Activated effector memory CD4-positive, alpha-beta T cell treated with Interleukin-2 at 50 U/mL for 16 hours (primary cell): ENCODE measurements at regions not wholly inside any gene's neighbourhood (a gene's known extent, or its start where the extent isn't known, plus 50 kb on each side); places are given as distances from the start of the nearest gene placed in this dataset.

Source experiments
- DNase-seq: peaks from one replicate; pipeline ENCODE4 v3.0.0-alpha.2; 2020

DNA sequence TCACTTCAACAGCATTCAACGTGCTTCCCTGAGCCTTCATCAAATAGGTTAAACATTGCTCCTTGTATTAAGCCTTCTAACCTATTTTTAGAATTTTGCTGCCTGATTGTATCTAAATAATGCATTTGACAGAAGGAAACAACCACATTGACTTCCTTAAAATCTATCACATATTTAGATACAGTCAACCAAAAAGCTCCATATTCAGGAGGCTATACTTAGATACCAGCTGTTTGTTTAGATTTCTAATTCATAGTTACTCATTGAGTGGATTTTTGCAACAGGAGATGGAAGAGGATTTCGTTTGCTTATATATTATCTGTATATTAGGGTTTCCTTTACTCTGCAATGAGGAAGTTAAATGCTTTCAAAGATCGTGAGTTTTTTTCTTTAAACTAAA lies 241.1 kb upstream of the PPP1R2C start:
- no peak for DNase-seq

GRCh38 chrX:43025806-43026315 lies 247.9 kb upstream of the PPP1R2C start:
- DNase-seq, result no peak

DNA sequence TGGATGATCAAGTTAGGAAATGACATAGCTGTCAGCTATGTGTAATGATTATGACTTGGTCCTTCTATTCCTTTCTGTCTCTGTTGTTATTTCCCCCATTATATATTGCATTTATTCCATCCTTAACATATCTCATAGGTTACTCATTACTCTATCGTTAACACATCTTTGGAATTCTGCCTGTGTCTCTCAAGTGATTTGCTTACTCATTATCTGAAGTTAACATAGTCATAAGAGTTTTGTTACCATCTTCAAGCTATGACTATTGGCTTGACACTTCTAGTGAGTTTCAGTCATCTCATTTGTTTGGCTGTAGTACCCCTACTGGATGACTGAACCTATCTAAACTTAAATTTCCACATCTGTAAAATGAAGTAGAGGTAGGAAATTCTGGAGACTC lies 286.1 kb upstream of the PPP1R2C start:
- no peak for DNase-seq

DNA sequence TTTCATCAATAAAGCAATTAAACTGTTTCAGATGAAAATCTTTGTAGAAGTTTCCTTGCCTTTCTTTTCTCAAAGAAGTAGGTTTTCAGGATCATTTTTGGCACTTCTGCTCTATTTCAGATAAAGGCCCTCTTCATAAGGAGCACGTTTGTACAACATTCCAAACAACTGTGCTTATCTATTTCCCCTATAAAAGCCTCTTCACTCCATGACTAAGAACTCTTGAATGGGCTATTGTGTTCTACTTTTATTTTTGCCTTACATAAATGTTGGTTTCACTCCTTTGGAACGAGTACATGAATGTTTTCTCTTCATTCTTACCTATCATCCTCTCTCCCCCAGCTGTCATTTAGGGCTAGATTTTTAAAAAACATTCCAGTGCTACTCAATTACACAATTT lies 288.0 kb upstream of the PPP1R2C start:
- no peak for DNase-seq

DNA sequence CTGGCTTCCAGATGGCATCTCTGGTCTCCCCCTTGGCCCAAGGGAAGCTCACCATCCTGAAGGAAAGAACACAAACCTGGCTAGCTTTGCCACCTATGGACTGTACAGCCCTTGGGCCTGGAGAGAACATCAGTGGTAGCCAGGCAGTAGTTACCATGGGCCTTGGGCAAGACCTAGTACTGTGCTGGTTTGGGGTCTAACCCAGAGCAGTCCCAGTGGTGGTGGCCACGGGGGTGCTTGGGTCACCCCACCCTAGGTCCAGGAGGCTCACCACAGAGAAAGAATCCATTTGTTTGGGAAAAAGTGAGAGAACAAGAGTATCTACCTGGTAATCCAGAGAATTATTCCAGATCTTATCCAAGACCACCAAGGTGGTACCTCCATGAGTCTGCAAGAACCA lies 290.7 kb upstream of the PPP1R2C start:
- DNase-seq, result no peak

GRCh38 chrX:43083016-43083415 lies 305.1 kb upstream of the PPP1R2C start:
- DNase-seq, result no peak

- DNase-seq, result no peak
These were observed 309.9 kb upstream of the PPP1R2C start for GRCh38 chrX:43087830-43088229.

- no peak for DNase-seq
These were observed 318.9 kb upstream of the PPP1R2C start for GRCh38 chrX:43096830-43097229.

DNA sequence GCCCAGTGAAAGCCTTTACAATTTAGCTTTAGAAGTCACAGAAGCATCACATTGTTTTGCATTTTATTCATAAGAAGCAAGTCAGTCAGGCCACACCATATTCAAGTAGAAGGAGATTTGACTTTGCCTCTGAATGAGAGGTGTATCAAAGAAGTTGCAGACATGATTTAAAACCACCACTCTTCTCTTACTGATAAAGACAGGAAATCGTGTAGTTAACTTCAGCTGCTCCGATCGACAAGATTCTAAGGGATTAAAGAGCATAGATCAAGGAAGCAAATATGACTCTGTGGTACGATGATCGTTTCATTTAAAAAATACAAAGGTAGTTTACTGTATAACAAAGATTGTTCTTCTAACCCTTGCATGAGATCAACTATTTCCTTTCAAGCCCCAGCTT lies 328.0 kb upstream of the PPP1R2C start:
- no peak for DNase-seq

- no peak for DNase-seq
These were observed 330.9 kb upstream of the PPP1R2C start for GRCh38 chrX:43108828-43109227.

DNA sequence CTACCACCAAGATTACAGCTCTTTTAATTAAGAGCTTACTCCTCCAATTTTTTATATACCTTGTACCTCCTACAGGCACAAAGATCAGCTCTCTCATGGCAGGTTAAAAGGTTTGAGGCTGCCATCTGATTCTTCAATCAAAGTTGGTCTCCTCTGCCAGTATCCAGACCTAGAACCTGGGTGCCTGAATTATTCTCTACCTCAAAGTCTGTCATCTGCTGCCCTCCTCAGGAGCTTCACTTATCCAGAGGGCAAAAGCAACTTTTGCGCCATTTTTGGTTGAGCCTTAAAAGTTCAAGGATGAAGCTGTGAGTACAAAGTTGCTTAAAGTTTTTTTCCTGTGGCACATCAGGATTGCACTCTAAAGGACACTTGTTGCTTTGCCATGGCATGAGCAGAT lies 343.7 kb upstream of the PPP1R2C start:
- DNase-seq, result no peak

- no peak for DNase-seq
These were observed 361.7 kb upstream of the PPP1R2C start for GRCh38 chrX:43139645-43140044.

- DNase-seq, result no peak
These were observed 362.6 kb upstream of the PPP1R2C start for GRCh38 chrX:43140582-43140981.

DNA sequence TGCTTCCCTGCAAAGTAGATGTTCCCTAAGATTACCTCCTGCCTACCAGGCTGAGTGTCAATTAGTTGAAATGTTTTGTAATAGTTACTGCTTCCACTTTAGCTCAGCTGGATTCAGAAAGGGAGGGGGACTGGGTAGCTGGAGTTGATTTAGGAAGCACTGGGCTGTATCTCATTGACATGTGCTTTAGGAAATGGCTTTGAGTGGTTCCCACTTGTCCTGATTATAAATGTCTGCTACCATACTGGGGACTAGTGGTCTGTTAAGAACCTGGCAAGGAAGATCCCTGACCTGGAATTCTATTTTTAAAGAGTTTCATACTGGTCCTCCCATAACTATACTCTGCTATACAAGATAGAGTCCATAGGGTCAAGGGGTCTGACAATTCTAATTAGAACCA lies 363.9 kb upstream of the PPP1R2C start:
- DNase-seq, result no peak

- no peak for DNase-seq
These were observed 370.3 kb upstream of the PPP1R2C start for GRCh38 chrX:43148305-43148704.

- DNase-seq, result no peak
These were observed 387.5 kb upstream of the PPP1R2C start for GRCh38 chrX:43165343-43165920.

DNA sequence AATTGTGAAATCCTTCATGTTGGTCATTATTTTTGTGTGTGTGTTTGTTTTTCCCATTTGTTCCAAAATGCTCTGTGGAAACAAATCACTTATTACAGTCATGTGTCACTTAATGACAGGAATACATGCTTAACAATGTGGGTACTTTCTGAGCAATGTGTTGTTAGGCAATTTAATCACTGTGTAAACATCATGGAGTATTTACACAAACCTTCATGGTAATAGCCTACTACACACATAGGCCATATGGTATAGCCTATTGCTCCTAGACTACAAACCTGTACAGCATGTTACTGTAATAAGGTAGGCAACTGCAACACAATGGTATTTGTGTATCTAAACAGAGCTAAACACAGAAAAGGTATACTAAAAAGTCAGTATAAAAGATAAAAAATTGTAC lies 388.9 kb upstream of the PPP1R2C start:
- no peak for DNase-seq

DNA sequence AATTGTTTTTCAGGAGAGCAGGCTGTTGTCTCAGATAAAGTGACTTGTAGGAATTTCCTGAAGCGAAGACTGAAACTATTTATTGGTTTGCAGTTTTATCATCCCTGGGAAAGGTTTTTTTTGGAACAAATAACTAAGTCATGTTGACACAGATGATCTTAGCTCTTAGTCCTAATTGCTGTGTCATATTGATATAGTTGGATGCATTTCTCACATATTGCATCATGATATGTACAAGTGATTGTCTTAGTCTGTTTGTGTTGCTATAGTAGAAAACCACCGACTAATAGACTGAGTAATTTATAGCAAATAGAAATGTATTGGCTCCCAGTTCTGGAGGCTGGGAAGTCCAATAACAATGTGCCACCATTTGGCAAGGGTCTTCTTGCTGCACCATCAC lies 397.5 kb upstream of the PPP1R2C start:
- no peak for DNase-seq

DNA sequence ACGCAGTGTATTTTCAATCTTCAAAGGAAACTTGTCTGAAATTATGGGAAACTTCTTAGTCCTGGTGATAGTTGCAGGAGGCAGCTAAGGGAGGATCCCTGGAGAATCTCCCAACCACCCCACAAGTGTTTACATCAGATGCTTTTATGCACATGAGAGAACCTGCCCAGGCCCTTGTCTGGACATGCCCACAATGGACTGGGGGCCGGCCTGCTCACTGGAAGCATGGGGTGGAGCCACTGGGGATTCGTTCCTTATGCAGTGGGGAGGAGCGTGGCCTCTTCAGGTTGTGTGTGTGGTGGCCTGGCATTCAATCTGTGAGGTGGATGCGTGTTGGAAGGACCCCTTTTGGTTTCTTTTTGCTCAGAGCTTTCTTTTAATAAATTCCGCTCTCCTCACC lies 398.7 kb upstream of the PPP1R2C start:
- no peak for DNase-seq

GRCh38 chrX:43188296-43188695 lies 410.3 kb upstream of the PPP1R2C start:
- DNase-seq, result no peak

- no peak for DNase-seq
These were observed 433.6 kb upstream of the PPP1R2C start for GRCh38 chrX:43211570-43211969.

DNA sequence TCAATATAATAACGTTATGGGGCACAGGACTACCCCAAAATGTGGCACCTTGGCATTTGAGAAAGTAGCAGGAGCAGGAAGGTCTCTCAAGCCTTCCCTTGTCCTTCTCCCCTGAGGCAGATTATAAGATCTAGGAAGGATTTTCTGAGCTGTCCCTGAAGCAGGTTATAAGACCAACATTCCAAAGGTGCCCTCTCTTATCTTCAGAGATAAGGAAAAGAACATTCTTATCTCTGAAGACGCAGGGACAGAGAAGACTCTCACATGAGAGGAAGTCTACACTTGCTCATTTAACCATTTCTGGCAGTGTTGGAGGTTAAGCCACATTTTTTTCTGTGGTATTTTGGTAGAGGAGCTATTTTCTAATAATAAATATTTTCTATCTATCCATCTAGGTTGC lies 437.9 kb upstream of the MAOA start:
- DNase-seq, result no peak

GRCh38 chrX:43224496-43224895 lies 431.6 kb upstream of the MAOA start:
- no peak for DNase-seq

DNA sequence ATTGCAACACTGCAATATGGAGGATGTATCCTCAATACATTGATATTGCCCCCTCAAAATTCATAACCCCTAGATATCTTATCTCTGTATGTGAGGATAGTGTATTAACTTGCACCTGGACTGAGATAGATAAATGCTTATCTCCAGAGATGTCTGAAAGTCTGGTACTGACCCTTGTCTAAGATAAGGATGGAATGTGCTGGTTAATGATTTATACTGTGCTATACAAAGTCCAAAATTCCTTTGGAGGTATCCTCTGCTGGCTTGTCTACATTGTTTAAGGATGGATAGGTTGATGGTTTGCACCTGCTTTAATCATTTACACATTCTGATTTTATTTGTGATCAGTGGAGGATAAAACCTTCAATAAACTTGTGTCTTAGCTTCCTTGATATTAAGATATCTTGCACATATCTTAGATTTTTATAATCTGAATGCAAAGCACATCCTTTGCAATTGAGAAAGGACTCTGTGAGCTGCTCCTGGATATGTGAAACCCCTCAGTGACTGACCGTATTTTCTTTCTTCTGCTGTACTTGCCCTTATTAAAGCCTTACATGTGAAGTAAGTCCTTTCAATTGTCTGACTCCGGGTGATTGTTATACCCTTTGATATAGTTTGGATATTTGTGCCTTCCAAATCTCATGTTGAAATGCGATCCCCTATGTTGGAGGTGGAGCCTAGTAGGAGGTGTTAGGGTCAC lies 430.3 kb upstream of the MAOA start:
- DNase-seq, result no peak

- DNase-seq, result no peak
These were observed 417.6 kb upstream of the MAOA start for GRCh38 chrX:43238461-43238945.
